SK-N-SH (cell line): ENCODE measurements at regions not wholly inside any gene's neighbourhood (a gene's known extent, or its start where the extent isn't known, plus 50 kb on each side); places are given as distances from the start of the nearest gene placed in this dataset.

Source experiments
- CTCF ChIA-PET: fragments of 300-600, 350-600 bp; formaldehyde crosslinking; extraction: SDS; loops from one replicate; lab custom pipeline; 2021; lab: Yijun Ruan, JAX
- POLR2A ChIA-PET: fragments of 350-600 bp; sonication (Branson Sonifier 250); formaldehyde crosslinking; extraction: SDS; loops from one replicate; lab custom pipeline; 2020; ENCODE audit warnings: antibody characterized with exemption, inconsistent platforms; lab: Yijun Ruan, JAX
- DNase-seq: peaks from one replicate; pipeline ENCODE4 v3.0.0; 2012
- H2AFZ ChIP-seq: fragments of 200-600 bp; sonication (generic); 2 replicates; pipeline ENCODE4 v1.8.1; 2016; ENCODE audit warnings: antibody characterized with exemption, mild to moderate bottlenecking, low read depth
- H3F3A ChIP-seq: fragments of 200-600 bp; sonication (generic); replicated peaks from 2 replicates; pipeline ENCODE3; 2016; ENCODE audit warnings: antibody characterized with exemption, mild to moderate bottlenecking; ENCODE audit not compliant: insufficient read depth
- H3K27ac ChIP-seq, 2 experiments: fragments of 200-500 bp in 1 of 2; fragments of 200-600 bp in 1 of 2; sonication (Bioruptor generic) in 1 of 2; sonication (generic), shearing (Covaris generic) in 1 of 2; 2 replicates each; pipeline versions ENCODE4 v1.5.1 to v1.6.1; 2014 to 2016; ENCODE audit warnings: low read depth in 2 of 2, inconsistent platforms in 1 of 2, low read length in 1 of 2, mild to moderate bottlenecking in 1 of 2, mixed read lengths in 1 of 2
- H3K27me3 ChIP-seq: fragments of 200-600 bp; sonication (generic), shearing (Covaris generic); 2 replicates; pipeline ENCODE4 v1.6.1; 2016; ENCODE audit warnings: mixed run types; ENCODE audit not compliant: insufficient read depth
- H3K36me3 ChIP-seq, 2 experiments: fragments of 200-500 bp in 1 of 2; fragments of 200-600 bp in 1 of 2; sonication (Bioruptor generic) in 1 of 2; sonication (generic) in 1 of 2; replicated peaks in 1 of 2; 2 replicates each; pipeline versions ENCODE3 to v1.5.1; 2014 to 2016; ENCODE audit warnings: low read length in 1 of 2, mild to moderate bottlenecking in 1 of 2; ENCODE audit not compliant: insufficient read depth in 2 of 2, control insufficient read depth in 1 of 2
- H3K4me1 ChIP-seq, 2 experiments: fragments of 200-500 bp in 1 of 2; fragments of 200-600 bp in 1 of 2; sonication (Bioruptor generic) in 1 of 2; sonication (generic), shearing (Covaris generic) in 1 of 2; 2 replicates each; pipeline versions ENCODE4 v1.5.1 to v1.6.1; 2014 to 2016; ENCODE audit warnings: low read depth in 1 of 2, low read length in 1 of 2, mixed run types in 1 of 2; ENCODE audit not compliant: insufficient read depth in 2 of 2, control insufficient read depth in 1 of 2
- H3K4me2 ChIP-seq: fragments of 200-600 bp; sonication (generic), shearing (Covaris generic); 2 replicates; pipeline ENCODE4 v1.6.1; 2017; ENCODE audit warnings: mixed run types
- H3K4me3 ChIP-seq, 2 experiments: fragments of 200-500 bp in 1 of 2; fragments of 200-600 bp in 1 of 2; sonication (Bioruptor generic) in 1 of 2; sonication (generic), shearing (Covaris generic) in 1 of 2; 2 replicates each; pipeline versions ENCODE4 v1.5.1 to v1.8.1; 2014 to 2016; ENCODE audit warnings: low read depth in 2 of 2, inconsistent platforms in 1 of 2, low read length in 1 of 2, mild to moderate bottlenecking in 1 of 2, mixed read lengths in 1 of 2, moderate library complexity in 1 of 2
- H3K79me2 ChIP-seq: fragments of 200-600 bp; sonication (generic); 2 replicates; pipeline ENCODE4 v1.8.1; 2017; ENCODE audit warnings: mild to moderate bottlenecking; ENCODE audit not compliant: insufficient read depth
- H3K9ac ChIP-seq: fragments of 200-600 bp; sonication (generic); 2 replicates; pipeline ENCODE4 v1.6.1; 2017; ENCODE audit warnings: mixed run types
- H3K9me2 ChIP-seq: fragments of 200-600 bp; sonication (generic); 2 replicates; pipeline ENCODE4 v1.6.1; 2017; ENCODE audit warnings: mixed run types
- H3K9me3 ChIP-seq: fragments of 200-600 bp; sonication (generic); 2 replicates; pipeline ENCODE4 v1.6.1; 2017; ENCODE audit warnings: mixed run types, mild to moderate bottlenecking, moderate library complexity
- H4K20me1 ChIP-seq: fragments of 200-600 bp; sonication (generic); 2 replicates; pipeline ENCODE4 v1.6.1; 2017; ENCODE audit warnings: mild to moderate bottlenecking, mixed run types; ENCODE audit not compliant: insufficient read depth
- ELF1 ChIP-seq: IDR thresholded peaks from 2 replicates; pipeline ENCODE4 v1.4.0; 2012
- FOSL2 ChIP-seq: IDR thresholded peaks from 2 replicates; pipeline ENCODE4 v1.4.0; 2012; ENCODE audit warnings: low read depth, mild to moderate bottlenecking, moderate library complexity, borderline replicate concordance
- GATA2 ChIP-seq: sonication (generic); formaldehyde crosslinking; IDR thresholded peaks from 2 replicates; pipeline ENCODE4 v1.5.0; 2020; ENCODE audit warnings: mild to moderate bottlenecking, missing genetic modification reagents
- JUND ChIP-seq: IDR thresholded peaks from 2 replicates; pipeline ENCODE4 v1.4.0; 2012
- PBX3 ChIP-seq: IDR thresholded peaks from 2 replicates; pipeline ENCODE4; 2012
- POLR2AphosphoS5 ChIP-seq: IDR thresholded peaks from 2 replicates; pipeline ENCODE4 v1.6.1; 2012; ENCODE audit warnings: low read depth, low read length
- REST ChIP-seq: IDR thresholded peaks from 2 replicates; pipeline ENCODE4 v1.6.1; 2012; ENCODE audit warnings: mild to moderate bottlenecking, low read depth, low read length, moderate library complexity
- SIN3A ChIP-seq: IDR thresholded peaks from 2 replicates; pipeline ENCODE4 v1.6.1; 2012; ENCODE audit warnings: low read depth, mild to moderate bottlenecking, low read length, moderate library complexity, borderline replicate concordance
- SMC3 ChIP-seq: IDR thresholded peaks from 2 replicates; pipeline ENCODE4 v1.6.1; 2012; ENCODE audit warnings: low read depth, low read length, improper control_type of control experiment
- TCF12 ChIP-seq: IDR thresholded peaks from 2 replicates; pipeline ENCODE4 v1.4.0; 2012
- TEAD4 ChIP-seq: IDR thresholded peaks from 2 replicates; pipeline ENCODE4 v1.4.0; 2012; ENCODE audit warnings: mild to moderate bottlenecking, borderline replicate concordance; ENCODE audit not compliant: insufficient read depth
- YY1 ChIP-seq: IDR thresholded peaks from 2 replicates; pipeline ENCODE4 v1.4.0; 2012; ENCODE audit warnings: low read depth, mild to moderate bottlenecking
- WGBS: methylation state at CpG from one replicate; pipeline ENCODE4 v1.1.6; 2017; ENCODE audit warnings: low lambda C conversion rate; 5-methylcytosine and 5-hydroxymethylcytosine counted together
- TF ChIP-seq, protein P1 (sequence below): fragments of 150-350 bp; IDR thresholded peaks from 2 replicates; pipeline ENCODE4 v1.6.1; 2017; ENCODE audit warnings: antibody characterized with exemption, low read length, low read depth, borderline replicate concordance
- TF ChIP-seq, protein P2 (sequence below): IDR thresholded peaks from 2 replicates; pipeline ENCODE4 v1.4.0; 2012; ENCODE audit warnings: low read depth, borderline replicate concordance
- TF ChIP-seq, protein P3 (sequence below): fragments of 150-350 bp; IDR thresholded peaks from 2 replicates; pipeline ENCODE4 v1.6.1; 2016; ENCODE audit warnings: mild to moderate bottlenecking, low read depth, low read length

GRCh38 chr9:32837551-32838058, 54.3 kb downstream of the TMEM215 start:
- POLR2A ChIA-PET, result no interaction called here

More at GRCh38 chr9:32837551-32838058, 54.3 kb downstream of the TMEM215 start:
- H2AFZ ChIP-seq, result no peak overlapping the region
- no peaks in the 10 kb centered on the region for H3K36me3 ChIP-seq
- H3K4me2 ChIP-seq, result no peak overlapping the region
- no peaks in the 10 kb centered on the region for H4K20me1 ChIP-seq
- H3K27ac ChIP-seq, result no peak overlapping the region
- H3K4me1 ChIP-seq, result peaks cover 0 to 2% of the 10 kb centered on the region in 2 experiments; a peak in 1 of 4 replicates
- no peaks in the 10 kb centered on the region for H3F3A ChIP-seq
- 18% methylated on average over 3 of the region's 3 CpGs for WGBS
- no peak overlapping the region for H3K9ac ChIP-seq
- H3K9me3 ChIP-seq, result no peaks in the 10 kb centered on the region
- no peaks in the 10 kb centered on the region for H3K27me3 ChIP-seq
- TF ChIP-seq, protein P1, sequence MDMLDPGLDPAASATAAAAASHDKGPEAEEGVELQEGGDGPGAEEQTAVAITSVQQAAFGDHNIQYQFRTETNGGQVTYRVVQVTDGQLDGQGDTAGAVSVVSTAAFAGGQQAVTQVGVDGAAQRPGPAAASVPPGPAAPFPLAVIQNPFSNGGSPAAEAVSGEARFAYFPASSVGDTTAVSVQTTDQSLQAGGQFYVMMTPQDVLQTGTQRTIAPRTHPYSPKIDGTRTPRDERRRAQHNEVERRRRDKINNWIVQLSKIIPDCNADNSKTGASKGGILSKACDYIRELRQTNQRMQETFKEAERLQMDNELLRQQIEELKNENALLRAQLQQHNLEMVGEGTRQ, result no peak
- TF ChIP-seq ELF1 (no peak), TCF12 (no peak), SMC3 (no peak), YY1 (no peak), FOSL2 (no peak), PBX3 (no peak), GATA2 (no peak), TEAD4 (no peak), POLR2AphosphoS5 (no peak), SIN3A (no peak), REST (no peak), JUND (no peak)
- TF ChIP-seq, protein P2, sequence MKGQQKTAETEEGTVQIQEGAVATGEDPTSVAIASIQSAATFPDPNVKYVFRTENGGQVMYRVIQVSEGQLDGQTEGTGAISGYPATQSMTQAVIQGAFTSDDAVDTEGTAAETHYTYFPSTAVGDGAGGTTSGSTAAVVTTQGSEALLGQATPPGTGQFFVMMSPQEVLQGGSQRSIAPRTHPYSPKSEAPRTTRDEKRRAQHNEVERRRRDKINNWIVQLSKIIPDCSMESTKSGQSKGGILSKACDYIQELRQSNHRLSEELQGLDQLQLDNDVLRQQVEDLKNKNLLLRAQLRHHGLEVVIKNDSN, result no peak
- TF ChIP-seq, protein P3, sequence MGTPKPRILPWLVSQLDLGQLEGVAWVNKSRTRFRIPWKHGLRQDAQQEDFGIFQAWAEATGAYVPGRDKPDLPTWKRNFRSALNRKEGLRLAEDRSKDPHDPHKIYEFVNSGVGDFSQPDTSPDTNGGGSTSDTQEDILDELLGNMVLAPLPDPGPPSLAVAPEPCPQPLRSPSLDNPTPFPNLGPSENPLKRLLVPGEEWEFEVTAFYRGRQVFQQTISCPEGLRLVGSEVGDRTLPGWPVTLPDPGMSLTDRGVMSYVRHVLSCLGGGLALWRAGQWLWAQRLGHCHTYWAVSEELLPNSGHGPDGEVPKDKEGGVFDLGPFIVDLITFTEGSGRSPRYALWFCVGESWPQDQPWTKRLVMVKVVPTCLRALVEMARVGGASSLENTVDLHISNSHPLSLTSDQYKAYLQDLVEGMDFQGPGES, result no peak
- CTCF ChIA-PET, result interaction anchor here (1.5 kb wide), 1 partner anchor 9 kb away, joined by 3 read pairs; no protein-coding TSS in a partner anchor
- no peaks in the 10 kb centered on the region for H3K79me2 ChIP-seq
- no peak overlapping the region for H3K4me3 ChIP-seq
- H3K9me2 ChIP-seq, result no peaks in the 10 kb centered on the region
- no peak for DNase-seq
